Osteocyte (in vitro differentiated cells): ENCODE measurements at regions not wholly inside any gene's neighbourhood (a gene's known extent, or its start where the extent isn't known, plus 50 kb on each side); places are given as distances from the start of the nearest gene placed in this dataset.

Experiments used
- DNase-seq: peaks from one replicate; pipeline ENCODE4 v3.0.0; 2021; ENCODE audit warnings: mixed read lengths; ENCODE audit not compliant: unreplicated experiment; ENCODE audit errors: extremely low spot score
- H3K27ac Mint-ChIP-seq: one replicate; pipeline ENCODE4 v1.8.0; 2021; ENCODE audit warnings: mild to moderate bottlenecking, mixed read lengths; ENCODE audit not compliant: unreplicated experiment
- H3K27me3 Mint-ChIP-seq: one replicate; pipeline ENCODE4 v1.8.0; 2021; ENCODE audit warnings: mixed read lengths; ENCODE audit not compliant: unreplicated experiment
- H3K36me3 Mint-ChIP-seq: one replicate; pipeline ENCODE4 v1.8.0; 2021; ENCODE audit warnings: mixed read lengths; ENCODE audit not compliant: unreplicated experiment
- H3K4me1 Mint-ChIP-seq: one replicate; pipeline ENCODE4 v1.8.0; 2021; ENCODE audit warnings: mixed read lengths; ENCODE audit not compliant: unreplicated experiment
- H3K4me3 Mint-ChIP-seq: one replicate; pipeline ENCODE4 v1.8.0; 2021; ENCODE audit warnings: mild to moderate bottlenecking, moderate library complexity, mixed read lengths; ENCODE audit not compliant: unreplicated experiment
- H3K9me3 Mint-ChIP-seq: one replicate; pipeline ENCODE4 v1.8.0; 2021; ENCODE audit warnings: mixed read lengths; ENCODE audit not compliant: unreplicated experiment
- CTCF ChIP-seq: fragments of 200-600 bp; sonication (generic); IDR thresholded peaks from 2 replicates; pipeline ENCODE4 v1.5.0; 2021; ENCODE audit warnings: antibody characterized with exemption, mild to moderate bottlenecking, moderate library complexity

DNA sequence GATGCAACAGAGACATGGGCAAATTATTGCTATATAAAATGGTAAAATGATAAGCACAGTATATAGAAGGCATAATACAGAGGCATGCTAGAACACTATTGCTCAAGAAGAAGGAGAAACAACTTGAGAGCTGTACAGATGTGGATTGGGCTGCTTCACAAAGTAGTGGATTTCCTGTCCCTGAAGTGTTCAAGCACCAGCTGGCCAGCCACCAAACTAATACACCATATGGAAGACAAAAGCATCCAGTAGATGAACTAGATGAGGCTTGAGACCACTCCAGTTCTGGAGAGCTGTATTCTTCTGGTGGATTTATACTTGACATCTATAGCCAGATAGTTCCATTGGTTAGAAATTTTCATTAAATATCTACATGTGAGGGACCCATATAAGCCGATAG is 134.1 kb upstream of the GNAO1 start:
- Mint-ChIP-seq H3K9me3 (no peaks in the 10 kb centered on the region), H3K27ac (no peak overlapping the region), H3K4me1 (no peaks in the 10 kb centered on the region)

DNA sequence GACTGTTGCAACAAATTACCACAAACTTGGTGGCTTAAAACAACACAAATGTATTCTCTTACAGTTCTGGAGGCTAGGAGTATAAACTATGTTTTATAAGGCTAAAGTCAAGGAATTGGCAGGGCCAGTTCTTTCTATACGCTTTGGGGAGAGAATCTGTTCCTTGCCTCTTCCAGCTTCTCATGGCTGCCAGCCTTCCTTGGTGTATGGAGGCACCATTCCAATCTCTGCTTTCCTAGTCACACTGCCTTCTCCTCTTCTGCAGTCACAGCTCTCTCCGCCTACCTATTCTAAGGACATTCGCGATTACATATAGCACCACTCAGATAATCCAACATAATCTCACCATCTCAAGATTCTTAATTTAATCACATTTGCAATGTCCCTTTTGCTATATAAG is 140.4 kb upstream of the GNAO1 start:
- Mint-ChIP-seq H3K36me3 (no peaks in the 10 kb centered on the region), H3K4me3 (no peak overlapping the region), H3K27me3 (no peaks in the 10 kb centered on the region), H3K4me1 (no peaks in the 10 kb centered on the region), H3K27ac (no peak overlapping the region), H3K9me3 (no peaks in the 10 kb centered on the region)
- no peak for DNase-seq
- no peak for TF ChIP-seq CTCF

More for the DNA sequence above, 134.1 kb upstream of the GNAO1 start:
- TF ChIP-seq CTCF = no peak
- Mint-ChIP-seq H3K4me3 (no peak overlapping the region), H3K36me3 (no peaks in the 10 kb centered on the region), H3K27me3 (no peaks in the 10 kb centered on the region)
- no peak for DNase-seq

DNA sequence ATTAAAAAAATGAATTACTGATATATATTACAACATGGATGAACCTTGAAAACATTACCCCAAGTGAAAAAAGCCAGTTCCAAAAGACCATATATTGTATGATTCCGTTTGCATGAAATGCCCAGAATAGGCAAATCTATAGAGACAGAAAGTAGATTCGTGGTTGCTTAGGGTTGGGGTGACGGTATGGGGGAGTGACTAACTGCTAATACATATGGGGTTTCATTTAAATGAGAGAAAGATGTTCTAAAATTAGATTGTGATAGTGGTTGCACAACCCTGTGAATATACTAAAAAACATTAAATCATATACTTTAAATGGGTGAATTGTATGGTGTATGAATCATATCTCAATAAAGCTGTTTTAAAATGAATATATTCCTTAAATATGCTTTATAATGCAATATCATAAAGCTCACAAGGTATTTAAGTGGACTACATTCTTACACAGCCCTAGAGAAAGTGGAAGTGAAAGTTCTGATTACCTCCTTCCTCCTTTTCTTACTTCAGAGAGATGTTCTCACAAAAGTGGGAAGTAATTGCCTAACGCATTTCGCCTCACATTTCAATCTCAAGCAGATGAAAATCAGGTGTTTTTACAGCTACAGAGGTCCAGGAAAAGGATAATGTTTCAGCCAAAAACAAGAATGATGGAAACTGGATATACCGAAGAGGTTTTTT is 142.7 kb upstream of the GNAO1 start:
- Mint-ChIP-seq H3K9me3 (no peaks in the 10 kb centered on the region), H3K4me1 (no peaks in the 10 kb centered on the region), H3K27me3 (no peaks in the 10 kb centered on the region), H3K4me3 (no peak overlapping the region), H3K36me3 (no peaks in the 10 kb centered on the region), H3K27ac (no peak overlapping the region)
- no peak for DNase-seq
- no peak for TF ChIP-seq CTCF

DNA sequence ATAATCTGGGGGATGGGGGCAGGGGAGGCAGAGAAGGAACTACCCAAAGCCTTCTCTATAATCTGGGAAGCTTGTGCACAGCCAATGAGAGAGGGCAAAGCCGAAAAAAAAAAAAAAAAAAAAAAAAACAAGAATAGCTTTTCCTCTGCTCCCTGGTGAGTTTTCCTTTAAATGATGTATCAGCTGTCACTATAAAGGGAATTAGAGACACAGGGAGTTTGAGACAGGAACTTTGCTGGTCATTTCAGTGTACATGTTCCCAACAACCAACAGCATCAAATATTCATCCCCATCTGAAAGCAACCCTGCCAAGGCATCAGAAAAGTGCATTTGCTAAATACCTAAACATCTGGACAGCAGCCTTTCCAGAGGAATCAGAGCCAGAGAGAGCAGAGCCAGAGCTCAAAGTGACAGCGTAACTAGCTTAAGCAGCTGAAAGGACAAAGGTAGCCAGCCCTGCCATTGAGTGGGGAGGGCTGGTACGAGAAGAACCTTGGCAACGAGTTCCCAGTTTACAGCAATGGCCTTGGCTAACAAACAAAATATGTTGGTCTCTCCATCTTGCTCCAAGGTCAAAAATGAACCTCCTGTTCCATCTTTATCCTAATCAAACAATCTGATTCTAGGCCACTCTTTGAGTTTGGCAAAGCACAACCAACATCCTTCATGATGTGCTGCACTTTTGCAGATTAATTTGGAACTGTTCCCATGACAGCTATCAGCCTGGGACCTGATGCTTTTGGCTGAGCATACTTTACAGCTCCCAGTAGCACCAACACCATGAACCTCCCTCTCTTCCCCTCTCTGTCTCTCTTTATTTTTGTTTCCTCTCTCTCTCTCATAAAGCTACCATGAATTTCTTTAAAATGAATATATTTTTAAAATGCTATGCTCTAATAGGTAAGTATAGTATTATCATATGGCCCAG is 143.7 kb upstream of the GNAO1 start:
- H3K36me3 Mint-ChIP-seq = no peaks in the 10 kb centered on the region
- H3K9me3 Mint-ChIP-seq = no peaks in the 10 kb centered on the region
- TF ChIP-seq CTCF = no peak
- DNase-seq = no peak
- H3K4me1 Mint-ChIP-seq = no peaks in the 10 kb centered on the region
- no peaks in the 10 kb centered on the region for H3K27me3 Mint-ChIP-seq
- no peak overlapping the region for H3K27ac Mint-ChIP-seq
- no peak overlapping the region for H3K4me3 Mint-ChIP-seq

DNA sequence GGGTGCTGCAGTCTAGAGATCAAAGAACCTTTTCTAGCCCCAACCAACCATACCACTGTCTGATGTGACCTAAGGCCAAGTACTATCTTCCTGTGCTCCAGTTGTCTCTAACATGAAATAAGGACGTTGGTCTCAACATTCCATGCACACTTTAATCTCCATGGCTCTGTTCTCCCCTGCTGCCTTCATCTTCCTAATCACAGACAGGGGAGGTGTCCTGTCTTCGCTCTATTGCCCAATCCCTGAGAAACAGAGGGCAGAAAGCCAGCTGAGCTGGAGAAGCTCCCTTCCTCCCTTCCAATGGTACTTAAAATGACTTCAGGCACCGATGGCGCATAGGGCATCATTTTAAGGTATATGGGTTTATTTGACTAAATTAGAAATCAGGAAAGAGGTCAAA is 148.9 kb upstream of the GNAO1 start:
- H3K9me3 Mint-ChIP-seq = peaks cover 3% of the 10 kb centered on the region
- H3K27me3 Mint-ChIP-seq = no peaks in the 10 kb centered on the region
- H3K27ac Mint-ChIP-seq = no peak overlapping the region
- no peak for DNase-seq
- no peak for TF ChIP-seq CTCF
- no peak overlapping the region for H3K4me3 Mint-ChIP-seq
- no peaks in the 10 kb centered on the region for H3K4me1 Mint-ChIP-seq
- no peaks in the 10 kb centered on the region for H3K36me3 Mint-ChIP-seq
